Large intestine (tissue), 3 donors: ENCODE measurements at regions not wholly inside any gene's neighbourhood (a gene's known extent, or its start where the extent isn't known, plus 50 kb on each side); places are given as distances from the start of the nearest gene placed in this dataset.

Experiments
- DNase-seq, 2 donors: peaks; one replicate each; pipeline versions ENCODE4 v3.0.0 to v3.0.0-alpha.2; 2013
- H3K27ac ChIP-seq: one replicate; pipeline ENCODE4 v1.5.1; 2013; ENCODE audit warnings: low read length
- H3K27me3 ChIP-seq: 2 replicates; pipeline ENCODE4 v1.6.1; 2013; ENCODE audit warnings: low read length; ENCODE audit not compliant: control insufficient read depth, insufficient read depth
- H3K36me3 ChIP-seq: 2 replicates; pipeline ENCODE4 v1.6.1; 2013; ENCODE audit warnings: low read length; ENCODE audit not compliant: control insufficient read depth, insufficient read depth
- H3K4me1 ChIP-seq: one replicate; pipeline ENCODE4 v1.6.1; 2013; ENCODE audit warnings: low read length; ENCODE audit not compliant: control insufficient read depth, insufficient read depth
- H3K4me3 ChIP-seq: one replicate; pipeline ENCODE4 v1.5.1; 2013; ENCODE audit warnings: low read length
- H3K9me3 ChIP-seq: one replicate; pipeline ENCODE4 v1.6.1; 2013; ENCODE audit warnings: mild to moderate bottlenecking, low read depth, low read length, moderate library complexity; ENCODE audit not compliant: control insufficient read depth
- WGBS: methylation state at CpG from one replicate; pipeline ENCODE4 v1.1.5; 2013; ENCODE audit warnings: low lambda C conversion rate; ENCODE audit not compliant: insufficient coverage; 5-methylcytosine and 5-hydroxymethylcytosine counted together

DNA sequence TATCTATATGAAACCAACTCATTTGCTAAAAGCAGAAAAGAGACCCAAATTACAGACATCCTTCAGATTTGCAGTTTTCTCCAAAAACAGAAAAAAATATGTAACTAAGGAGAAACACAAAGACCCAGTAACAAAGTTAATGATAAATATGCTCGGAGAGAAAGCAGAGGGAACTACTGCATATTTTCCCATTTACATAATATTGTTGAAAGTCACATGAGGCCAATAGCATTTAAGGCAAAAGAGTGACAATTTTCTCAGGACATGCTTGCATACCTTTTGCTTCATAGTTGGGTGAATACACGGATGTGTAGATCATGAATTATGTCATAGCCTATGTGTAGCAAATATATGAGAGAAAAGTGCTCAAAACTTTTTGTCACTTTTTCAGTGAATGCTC lies 310.3 kb downstream of the EFNB2 start:
- Histone ChIP-seq H3K36me3 (no peaks in the 10 kb centered on the region), H3K27ac (no peak overlapping the region), H3K27me3 (no peaks in the 10 kb centered on the region), H3K4me1 (no peaks in the 10 kb centered on the region), H3K4me3 (no peak overlapping the region), H3K9me3 (no peaks in the 10 kb centered on the region)
- DNase-seq: no peak
- WGBS: no CpG with 5 or more reads among the region's 2 CpGs

DNA sequence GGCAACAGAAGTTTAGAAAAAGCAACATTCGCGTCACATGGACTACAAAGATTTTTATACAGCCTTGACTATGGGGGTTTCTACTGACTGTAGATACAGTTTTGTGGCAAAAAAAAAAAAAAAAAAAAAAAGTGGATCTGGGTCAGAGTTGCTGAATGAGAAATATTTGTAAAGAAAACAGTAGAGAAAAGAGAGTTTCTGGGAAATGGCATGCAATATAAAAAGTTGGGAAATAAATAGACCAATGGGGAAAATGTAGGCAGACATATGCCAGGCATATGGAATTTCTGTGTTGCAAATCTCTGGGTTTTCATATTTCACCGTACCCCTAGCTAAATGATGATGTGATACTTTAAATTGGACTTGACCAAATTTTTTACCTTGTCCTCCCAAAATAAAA lies 315.3 kb downstream of the EFNB2 start:
- H3K27me3 ChIP-seq: no peaks in the 10 kb centered on the region
- H3K36me3 ChIP-seq: no peaks in the 10 kb centered on the region
- H3K4me3 ChIP-seq: no peak overlapping the region
- DNase-seq: no peak
- WGBS: 90% methylated on average over 2 of the region's 3 CpGs
- H3K27ac ChIP-seq: no peak overlapping the region
- no peaks in the 10 kb centered on the region for H3K4me1 ChIP-seq
- H3K9me3 ChIP-seq: no peaks in the 10 kb centered on the region

DNA sequence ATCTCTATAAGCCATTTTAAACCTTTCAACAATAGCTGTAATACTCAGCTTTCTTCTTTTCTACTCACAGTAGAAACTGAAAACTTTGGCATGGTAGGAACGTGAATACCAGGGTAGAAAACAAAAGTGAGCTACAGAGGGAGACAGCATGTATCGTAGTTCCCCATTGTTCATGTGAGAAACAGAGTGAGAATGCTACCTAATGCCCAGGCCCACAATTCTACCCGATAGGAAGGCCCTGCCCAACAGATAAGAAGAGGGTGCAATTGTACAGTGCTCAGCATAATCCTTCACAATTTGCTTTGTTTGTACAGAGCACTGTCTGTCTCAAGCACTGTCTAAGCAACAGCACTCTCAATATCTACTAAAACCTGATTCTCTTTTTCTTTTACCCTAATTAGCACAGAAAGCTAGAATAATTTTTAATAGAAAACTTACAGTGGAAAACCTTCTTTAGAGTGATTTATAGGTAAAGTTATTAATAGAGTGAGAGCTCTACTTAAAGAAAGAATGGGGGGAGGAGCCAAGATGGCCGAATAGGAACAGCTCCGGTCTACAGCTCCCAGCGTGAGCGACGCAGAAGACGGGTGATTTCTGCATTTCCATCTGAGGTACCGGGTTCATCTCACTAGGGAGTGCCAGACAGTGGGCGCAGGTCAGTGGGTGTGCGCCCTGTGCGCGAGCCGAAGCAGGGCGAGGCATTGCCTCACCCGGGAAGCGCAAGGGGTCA lies 322.3 kb downstream of the EFNB2 start:
- no CpG with 5 or more reads among the region's 18 CpGs for WGBS
- Histone ChIP-seq H3K4me1 (peaks cover 4% of the 10 kb centered on the region), H3K9me3 (no peaks in the 10 kb centered on the region), H3K4me3 (no peak overlapping the region), H3K27ac (no peak overlapping the region), H3K36me3 (no peaks in the 10 kb centered on the region), H3K27me3 (no peaks in the 10 kb centered on the region)
- peak in 1 of 2 donors; percentile 6 for DNase-seq

DNA sequence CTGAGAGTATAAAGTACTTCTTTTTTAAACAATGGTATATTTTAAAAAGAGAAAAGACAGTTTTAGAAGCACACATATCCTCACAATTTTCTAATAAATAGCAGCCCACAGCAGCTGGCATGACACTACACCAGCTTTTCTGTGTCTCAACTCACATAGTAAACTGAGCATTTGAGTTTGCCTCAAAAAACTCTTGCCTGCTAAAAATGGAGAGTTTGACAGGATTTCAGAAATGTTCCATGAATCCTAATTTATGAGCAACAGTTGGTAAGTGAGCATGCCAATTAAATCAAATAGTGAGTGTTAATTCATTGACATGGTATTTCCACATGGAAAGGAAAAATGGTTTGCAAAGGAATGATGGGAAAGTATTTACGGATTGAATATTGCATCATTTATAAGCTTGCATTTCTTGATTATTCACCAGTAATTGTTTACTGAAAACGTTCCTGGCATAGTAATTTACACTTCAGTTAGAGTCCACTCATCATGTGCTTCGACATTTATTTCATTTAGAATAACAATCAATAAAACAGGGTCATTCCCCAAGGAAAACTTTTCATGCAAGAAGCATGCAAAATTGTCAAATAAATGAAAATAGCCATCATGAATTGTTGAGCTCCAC lies 323.0 kb downstream of the EFNB2 start:
- DNase-seq: no peak
- WGBS: 71% methylated on average over 3 of the region's 3 CpGs
- H3K9me3 ChIP-seq: no peaks in the 10 kb centered on the region
- H3K27ac ChIP-seq: no peak overlapping the region
- no peaks in the 10 kb centered on the region for H3K27me3 ChIP-seq
- H3K4me1 ChIP-seq: peaks cover 4% of the 10 kb centered on the region
- H3K4me3 ChIP-seq: no peak overlapping the region
- no peaks in the 10 kb centered on the region for H3K36me3 ChIP-seq

DNA sequence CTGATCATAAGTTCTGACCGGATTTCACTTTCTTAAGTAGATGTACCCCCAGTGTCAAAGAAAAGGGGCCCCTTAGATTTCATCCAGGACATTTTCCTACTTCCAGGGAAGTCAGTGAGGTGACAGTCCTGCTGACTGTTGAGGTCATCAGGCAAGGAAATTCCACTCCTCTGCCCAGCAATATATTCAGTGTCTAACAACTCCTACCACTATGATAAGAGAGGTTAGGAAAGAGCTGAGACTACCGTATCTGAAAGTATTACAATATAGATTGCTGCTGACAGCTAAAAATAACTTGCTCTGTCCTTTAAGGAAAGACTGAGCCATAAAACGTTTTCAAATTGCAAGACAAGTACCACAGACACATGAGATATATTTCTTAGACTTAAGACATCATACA lies 325.1 kb downstream of the EFNB2 start:
- no CpG with 5 or more reads among the region's 3 CpGs for WGBS
- H3K9me3 ChIP-seq: no peaks in the 10 kb centered on the region
- no peaks in the 10 kb centered on the region for H3K27me3 ChIP-seq
- H3K4me1 ChIP-seq: peaks cover 4% of the 10 kb centered on the region
- no peak overlapping the region for H3K4me3 ChIP-seq
- peak overlapping the region; percentile 7 for H3K27ac ChIP-seq
- no peaks in the 10 kb centered on the region for H3K36me3 ChIP-seq
- peak; percentile 70 to 84 for DNase-seq

DNA sequence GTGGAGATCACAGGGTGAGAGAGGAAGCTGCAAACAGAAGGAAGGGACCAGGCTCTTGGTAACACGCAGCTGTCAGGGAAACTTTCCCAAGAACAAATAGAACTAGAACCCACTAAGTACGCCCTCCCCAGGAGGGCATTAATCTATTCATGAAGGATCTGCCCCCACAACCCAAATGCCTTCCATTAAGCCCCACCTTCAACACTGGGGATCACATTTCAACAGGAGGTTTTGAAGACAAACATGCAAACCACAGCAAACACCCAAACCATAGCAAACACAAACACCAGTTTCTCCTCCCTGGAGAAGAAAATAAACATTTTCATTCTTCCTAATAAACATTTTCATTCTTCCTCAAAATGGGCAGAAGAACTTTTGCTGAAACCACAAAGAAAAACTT lies 329.6 kb downstream of the EFNB2 start:
- Histone ChIP-seq H3K27me3 (no peaks in the 10 kb centered on the region), H3K4me3 (no peak overlapping the region), H3K36me3 (no peaks in the 10 kb centered on the region), H3K27ac (no peak overlapping the region), H3K4me1 (peaks cover 3% of the 10 kb centered on the region), H3K9me3 (no peaks in the 10 kb centered on the region)
- no CpG with 5 or more reads among the region's 2 CpGs for WGBS
- no peak for DNase-seq

DNA sequence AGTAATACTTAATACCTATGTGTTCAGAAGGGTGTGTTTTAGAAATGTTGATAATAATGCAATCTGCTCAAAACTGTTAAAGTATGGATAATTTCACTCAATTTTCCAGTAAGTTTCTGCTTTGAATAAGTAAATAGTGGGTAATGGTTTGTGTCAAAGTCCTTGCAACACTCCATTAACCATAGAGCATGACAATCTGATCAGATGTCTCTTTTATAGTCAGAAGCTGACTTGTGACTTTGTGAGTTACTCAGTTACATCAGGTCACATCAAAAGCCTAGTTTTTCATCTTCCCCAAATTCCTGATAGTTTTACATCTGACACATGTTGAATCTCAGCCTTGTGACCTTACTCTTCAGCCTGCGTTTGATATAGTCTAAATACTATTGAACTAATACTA lies 338.0 kb downstream of the EFNB2 start:
- WGBS: no CpG with 5 or more reads among the region's 1 CpG
- Histone ChIP-seq H3K36me3 (no peaks in the 10 kb centered on the region), H3K27me3 (no peaks in the 10 kb centered on the region), H3K27ac (no peak overlapping the region), H3K4me3 (no peak overlapping the region), H3K9me3 (no peaks in the 10 kb centered on the region), H3K4me1 (no peaks in the 10 kb centered on the region)
- DNase-seq: peak in 1 of 2 donors; percentile 45

DNA sequence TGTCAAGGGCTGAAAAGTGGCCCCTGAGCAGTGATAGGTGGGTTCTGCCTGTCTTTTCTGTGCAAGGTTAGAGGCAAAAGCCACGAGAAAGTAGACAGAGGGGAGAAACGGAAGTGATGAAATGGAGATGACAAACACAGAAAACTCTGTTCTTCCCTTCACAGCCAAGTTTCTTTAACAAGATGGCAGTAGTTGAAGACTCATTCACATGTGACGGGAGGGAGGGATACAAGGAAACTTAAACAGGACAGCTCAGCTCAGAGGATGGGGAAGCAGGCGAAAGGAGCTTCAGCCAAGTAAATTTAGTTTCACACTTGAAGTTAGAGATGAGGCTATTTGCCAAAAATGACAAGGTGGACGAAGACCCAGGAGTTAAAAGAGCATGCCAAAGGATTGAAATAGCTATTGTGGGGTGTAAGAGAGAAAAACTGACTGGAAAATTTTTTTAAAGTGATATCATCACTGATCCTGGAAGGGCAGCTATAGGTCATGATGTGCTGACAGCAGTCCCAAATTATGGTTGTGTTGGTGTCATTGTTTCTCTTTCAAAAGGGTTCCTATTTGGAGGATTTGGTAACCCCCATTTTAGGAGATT lies 347.9 kb downstream of the EFNB2 start:
- Histone ChIP-seq H3K4me3 (no peak overlapping the region), H3K4me1 (peaks cover 9% of the 10 kb centered on the region), H3K27me3 (no peaks in the 10 kb centered on the region), H3K27ac (no peak overlapping the region), H3K9me3 (no peaks in the 10 kb centered on the region), H3K36me3 (no peaks in the 10 kb centered on the region)
- no peak for DNase-seq
- 100% methylated on average over 1 of the region's 5 CpGs for WGBS

DNA sequence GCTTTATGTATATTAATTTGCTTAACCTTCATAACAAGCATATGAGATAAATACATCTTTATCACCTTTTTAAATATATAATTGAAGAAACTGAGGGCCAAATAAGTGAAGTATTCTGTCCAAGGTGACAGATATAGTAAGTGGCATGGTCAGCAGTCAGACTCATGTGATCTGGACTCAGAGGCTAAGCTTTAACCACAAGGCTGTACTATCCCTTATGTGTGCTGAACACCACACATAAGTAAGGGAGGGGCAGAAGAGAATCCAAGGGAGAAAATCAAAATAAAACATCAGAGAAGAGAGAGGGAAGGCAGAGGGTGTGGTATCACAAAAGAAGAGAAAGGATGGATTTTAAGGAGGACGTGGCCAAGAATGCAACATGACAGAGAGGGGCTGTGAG lies 348.4 kb downstream of the EFNB2 start:
- H3K9me3 ChIP-seq: no peaks in the 10 kb centered on the region
- no peak overlapping the region for H3K27ac ChIP-seq
- no peak for DNase-seq
- H3K27me3 ChIP-seq: no peaks in the 10 kb centered on the region
- WGBS: 100% methylated on average over 1 of the region's 1 CpG
- H3K4me1 ChIP-seq: peaks cover 9% of the 10 kb centered on the region
- H3K36me3 ChIP-seq: no peaks in the 10 kb centered on the region
- no peak overlapping the region for H3K4me3 ChIP-seq

DNA sequence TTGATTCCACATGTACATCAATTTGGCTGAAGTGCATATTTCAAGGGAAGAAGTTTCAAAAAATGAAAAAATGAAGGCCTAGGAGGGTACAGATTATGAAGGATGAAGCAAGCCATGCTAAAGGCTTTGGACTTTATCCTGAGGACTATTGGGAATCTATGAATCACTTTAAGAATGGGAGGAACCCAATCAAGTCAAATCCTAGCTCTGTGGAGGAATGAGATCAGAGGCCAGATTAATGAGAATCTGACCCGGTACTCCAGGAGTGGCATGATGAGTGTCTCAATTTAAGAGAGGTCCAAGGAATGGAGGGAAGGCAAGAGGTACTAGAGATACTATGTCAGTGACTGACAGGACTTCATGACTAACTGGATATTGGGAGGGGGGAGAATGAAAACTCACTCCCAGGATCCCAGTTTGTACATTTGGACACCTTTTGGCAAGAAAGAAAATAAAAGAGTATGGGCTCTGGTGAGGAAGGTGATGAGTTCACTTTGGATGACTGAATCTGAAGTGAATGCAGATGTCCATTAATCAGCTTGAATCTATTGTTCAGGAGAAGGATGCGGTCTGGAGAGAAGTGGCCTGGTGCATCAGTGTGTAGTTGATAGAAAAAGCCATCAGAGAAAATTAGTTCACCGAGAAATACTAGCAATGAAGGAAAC lies 349.0 kb downstream of the EFNB2 start:
- 100% methylated on average over 1 of the region's 3 CpGs for WGBS
- no peaks in the 10 kb centered on the region for H3K36me3 ChIP-seq
- no peaks in the 10 kb centered on the region for H3K9me3 ChIP-seq
- no peaks in the 10 kb centered on the region for H3K27me3 ChIP-seq
- no peak overlapping the region for H3K4me3 ChIP-seq
- peaks cover 9% of the 10 kb centered on the region for H3K4me1 ChIP-seq
- H3K27ac ChIP-seq: no peak overlapping the region
- DNase-seq: no peak
